SK-N-SH treated with all-trans-retinoic acid at 6 μM for 48 hours (cell line): ENCODE measurements at regions not wholly inside any gene's neighbourhood (a gene's known extent, or its start where the extent isn't known, plus 50 kb on each side); places are given as distances from the start of the nearest gene placed in this dataset.

Experiments
- ARNTL ChIP-seq: fragments of 450-650 bp; formaldehyde crosslinking; IDR thresholded peaks from 2 replicates; pipeline ENCODE4 v1.5.0; 2020; ENCODE audit warnings: low read depth, mild to moderate bottlenecking, moderate library complexity, borderline replicate concordance
- BACH2 ChIP-seq: fragments of 250-450 bp; sonication (Bioruptor Pico); IDR thresholded peaks from 2 replicates; pipeline ENCODE4 v1.9.0; 2021; ENCODE audit warnings: mild to moderate bottlenecking, borderline replicate concordance
- CREB5 ChIP-seq: fragments of 250-450 bp; sonication (Bioruptor Pico); IDR thresholded peaks from 2 replicates; pipeline ENCODE4 v1.5.1; 2020; ENCODE audit warnings: low read depth, mild to moderate bottlenecking, moderate library complexity
- CSDC2 ChIP-seq: fragments of 250-450 bp; sonication (Bioruptor Pico); IDR thresholded peaks from 2 replicates; pipeline ENCODE4 v1.5.0; 2020; ENCODE audit warnings: mild to moderate bottlenecking, moderate library complexity
- CSRNP3 ChIP-seq: fragments of 250-450 bp; sonication (Bioruptor Pico); IDR thresholded peaks from 2 replicates; pipeline ENCODE4 v1.5.1; 2021; ENCODE audit warnings: mild to moderate bottlenecking, moderate library complexity
- ESRRG ChIP-seq: fragments of 250-450 bp; sonication (Bioruptor Pico); IDR thresholded peaks from 2 replicates; pipeline ENCODE4 v1.6.1; 2021; ENCODE audit warnings: mild to moderate bottlenecking
- GLIS3 ChIP-seq: fragments of 250-450 bp; sonication (Bioruptor Pico); IDR thresholded peaks from 2 replicates; pipeline ENCODE4 v1.5.0; 2020; ENCODE audit warnings: mild to moderate bottlenecking, moderate library complexity
- PATZ1 ChIP-seq: fragments of 250-450 bp; sonication (Bioruptor Pico); IDR thresholded peaks from 2 replicates; pipeline ENCODE4 v1.8.0; 2020; ENCODE audit warnings: mild to moderate bottlenecking, moderate library complexity, borderline replicate concordance
- PPARA ChIP-seq: fragments of 250-450 bp; sonication (Bioruptor Pico); IDR thresholded peaks from 2 replicates; pipeline ENCODE4 v1.5.0; 2020; ENCODE audit warnings: mild to moderate bottlenecking, borderline replicate concordance
- RARB ChIP-seq: fragments of 250-450 bp; sonication (Bioruptor Pico); IDR thresholded peaks from 2 replicates; pipeline ENCODE4 v1.8.0; 2021; ENCODE audit warnings: mild to moderate bottlenecking, moderate library complexity
- TCF4 ChIP-seq: fragments of 250-450 bp; sonication (Bioruptor Pico); IDR thresholded peaks from 2 replicates; pipeline ENCODE4 v1.8.0; 2021; ENCODE audit warnings: mild to moderate bottlenecking, moderate library complexity, borderline replicate concordance
- ZFP3 ChIP-seq: fragments of 250-450 bp; sonication (Bioruptor Pico); IDR thresholded peaks from 2 replicates; pipeline ENCODE4 v1.5.0; 2020; ENCODE audit warnings: mild to moderate bottlenecking, moderate library complexity
- ZFP30 ChIP-seq: fragments of 450-650 bp; formaldehyde crosslinking; IDR thresholded peaks from 2 replicates; pipeline ENCODE4 v1.5.0; 2022; ENCODE audit warnings: mild to moderate bottlenecking, moderate library complexity
- ZNF70 ChIP-seq: fragments of 450-650 bp; formaldehyde crosslinking; IDR thresholded peaks from 2 replicates; pipeline ENCODE4 v1.5.0; 2020; ENCODE audit warnings: mild to moderate bottlenecking, moderate library complexity

- TF ChIP-seq PATZ1 (peak; percentile 28; the same call in 1 of the 2 replicates), BACH2 (CRISPR knock-in tag) (no peak), ARNTL (CRISPR knock-in tag) (no peak), ZFP3 (CRISPR knock-in tag) (no peak), TCF4 (CRISPR knock-in tag) (no peak), GLIS3 (CRISPR knock-in tag) (no peak), ZFP30 (CRISPR knock-in tag) (no peak), RARB (no peak), CSRNP3 (CRISPR knock-in tag) (no peak), CSDC2 (CRISPR knock-in tag) (no peak), ESRRG (CRISPR knock-in tag) (no peak), ZNF70 (CRISPR knock-in tag) (no peak), PPARA (CRISPR knock-in tag) (no peak), CREB5 (CRISPR knock-in tag) (no peak)
These were observed 155.6 kb upstream of the GHITM start for GRCh38 chr10:83983578-83984255.
